Endothelial cell (in vitro differentiated cells): ENCODE measurements at regions not wholly inside any gene's neighbourhood (a gene's known extent, or its start where the extent isn't known, plus 50 kb on each side); places are given as distances from the start of the nearest gene placed in this dataset.

Experiments
- DNase-seq: peaks from one replicate; pipeline ENCODE4 v3.0.0; 2021; ENCODE audit warnings: low spot score
- H3K27ac Mint-ChIP-seq: one replicate; pipeline ENCODE4 v1.8.0; 2021; ENCODE audit warnings: mixed read lengths, inconsistent platforms; ENCODE audit not compliant: unreplicated experiment
- H3K27me3 Mint-ChIP-seq: one replicate; pipeline ENCODE4 v1.8.0; 2021; ENCODE audit warnings: mild to moderate bottlenecking, moderate library complexity, mixed read lengths, inconsistent platforms; ENCODE audit not compliant: unreplicated experiment
- H3K36me3 Mint-ChIP-seq: one replicate; pipeline ENCODE4 v1.8.0; 2021; ENCODE audit warnings: mild to moderate bottlenecking, low read depth, mixed read lengths, inconsistent platforms; ENCODE audit not compliant: unreplicated experiment
- H3K4me1 Mint-ChIP-seq: one replicate; pipeline ENCODE4 v1.8.0; 2021; ENCODE audit warnings: mild to moderate bottlenecking, mixed read lengths, inconsistent platforms; ENCODE audit not compliant: unreplicated experiment
- H3K4me3 Mint-ChIP-seq: one replicate; pipeline ENCODE4 v1.8.0; 2021; ENCODE audit warnings: mild to moderate bottlenecking, mixed read lengths, inconsistent platforms; ENCODE audit not compliant: unreplicated experiment
- H3K9me3 Mint-ChIP-seq: one replicate; pipeline ENCODE4 v1.8.0; 2021; ENCODE audit warnings: mixed read lengths, inconsistent platforms; ENCODE audit not compliant: unreplicated experiment
- CTCF ChIP-seq: fragments of 200-600 bp; sonication (generic); IDR thresholded peaks from one replicate; pipeline ENCODE4 v1.5.0; 2021; ENCODE audit warnings: antibody characterized with exemption; ENCODE audit not compliant: unreplicated experiment

GRCh38 chr13:80840316-80840976 is 499.5 kb upstream of the SPRY2 start:
- H3K9me3 Mint-ChIP-seq: peaks cover 5% of the 10 kb centered on the region
- peaks cover 2% of the 10 kb centered on the region for H3K27me3 Mint-ChIP-seq
- TF ChIP-seq CTCF: no peak
- no peaks in the 10 kb centered on the region for H3K4me1 Mint-ChIP-seq
- no peak for DNase-seq
- H3K27ac Mint-ChIP-seq: no peak overlapping the region
- H3K4me3 Mint-ChIP-seq: no peak overlapping the region
- H3K36me3 Mint-ChIP-seq: peaks cover 11% of the 10 kb centered on the region

- DNase-seq: no peak
- no peak overlapping the region for H3K4me3 Mint-ChIP-seq
Observed at GRCh38 chr13:80835902-80836301, 495.0 kb upstream of the SPRY2 start.

GRCh38 chr13:80830431-80830830 is 489.5 kb upstream of the SPRY2 start:
- H3K27me3 Mint-ChIP-seq: no peaks in the 10 kb centered on the region
- DNase-seq: no peak
- no peak overlapping the region for H3K27ac Mint-ChIP-seq
- no peaks in the 10 kb centered on the region for H3K9me3 Mint-ChIP-seq
- H3K4me3 Mint-ChIP-seq: no peak overlapping the region
- no peaks in the 10 kb centered on the region for H3K4me1 Mint-ChIP-seq
- no peak for TF ChIP-seq CTCF
- H3K36me3 Mint-ChIP-seq: no peaks in the 10 kb centered on the region

More at GRCh38 chr13:80835902-80836301, 495.0 kb upstream of the SPRY2 start:
- no peak for TF ChIP-seq CTCF
- Mint-ChIP-seq H3K4me1 (no peaks in the 10 kb centered on the region), H3K27ac (no peak overlapping the region), H3K9me3 (peaks cover 5% of the 10 kb centered on the region), H3K36me3 (peaks cover 11% of the 10 kb centered on the region), H3K27me3 (peaks cover 2% of the 10 kb centered on the region)

- Mint-ChIP-seq H3K9me3 (no peaks in the 10 kb centered on the region), H3K27ac (no peak overlapping the region), H3K36me3 (no peaks in the 10 kb centered on the region), H3K4me1 (no peaks in the 10 kb centered on the region), H3K27me3 (no peaks in the 10 kb centered on the region), H3K4me3 (no peak overlapping the region)
- no peak for TF ChIP-seq CTCF
- no peak for DNase-seq
Observed at GRCh38 chr13:80828759-80829158, 487.8 kb upstream of the SPRY2 start.

- no peak for DNase-seq
- no peaks in the 10 kb centered on the region for H3K4me1 Mint-ChIP-seq
- H3K27ac Mint-ChIP-seq: no peak overlapping the region
- no peaks in the 10 kb centered on the region for H3K27me3 Mint-ChIP-seq
- no peaks in the 10 kb centered on the region for H3K36me3 Mint-ChIP-seq
- no peak overlapping the region for H3K4me3 Mint-ChIP-seq
- no peak for TF ChIP-seq CTCF
- no peaks in the 10 kb centered on the region for H3K9me3 Mint-ChIP-seq
Observed at GRCh38 chr13:80825276-80825675, 484.4 kb upstream of the SPRY2 start.
